Tibial artery (tissue), 4 donors: ENCODE measurements at regions not wholly inside any gene's neighbourhood (a gene's known extent, or its start where the extent isn't known, plus 50 kb on each side); places are given as distances from the start of the nearest gene placed in this dataset.

Experiments
- DNase-seq, 2 donors: peaks; one replicate each; pipeline ENCODE4 v3.0.0-alpha.2; 2019
- H3K27ac ChIP-seq, 2 donors: fragments of 200-600 bp; sonication (generic) in 1 of 2; 1 replicate in 1 of 2; 2 replicates in 1 of 2; pipeline ENCODE4 v1.5.1; 2018 to 2019; ENCODE audit warnings: mild to moderate bottlenecking in 1 of 2
- H3K27me3 ChIP-seq, 2 donors: fragments of 200-600 bp; sonication (generic) in 1 of 2; one replicate each; pipeline versions ENCODE4 v1.5.1 to v1.6.0; 2016 to 2019
- H3K36me3 ChIP-seq, 3 donors: fragments of 200-600 bp; sonication (generic) in 2 of 3; one replicate each; pipeline ENCODE4 v1.5.1; 2016 to 2019; ENCODE audit warnings: mild to moderate bottlenecking in 2 of 3
- H3K4me1 ChIP-seq, 4 donors: fragments of 200-600 bp; sonication (generic) in 2 of 4; 1 replicate in 3 of 4; 2 replicates in 1 of 4; pipeline ENCODE4 v1.5.1; 2016 to 2019
- H3K4me3 ChIP-seq, 2 donors: fragments of 200-600 bp; sonication (generic) in 1 of 2; 1 replicate in 1 of 2; 2 replicates in 1 of 2; pipeline ENCODE4 v1.5.1; 2018 to 2019; ENCODE audit warnings: mild to moderate bottlenecking in 2 of 2
- H3K9me3 ChIP-seq, 3 donors: fragments of 200-600 bp; sonication (generic) in 1 of 3; one replicate each; pipeline ENCODE4 v1.5.1; 2016 to 2019
- intact Hi-C: fragments of 100-400 bp; cut with DNase I; formaldehyde crosslinking; loops from one replicate; pipeline ENCODE4 v1.15.0; 2023; ENCODE audit warnings: low total_unique reads
- TF ChIP-seq, protein P1 (sequence below), 2 experiments: fragments of 200-600 bp in 1 of 2; fragments of 450-650 bp in 1 of 2; IDR thresholded peaks; one replicate each; pipeline ENCODE4 v1.5.1; 2017 to 2019; ENCODE audit warnings: antibody characterized with exemption in 2 of 2, mild to moderate bottlenecking in 1 of 2, moderate library complexity in 1 of 2

DNA sequence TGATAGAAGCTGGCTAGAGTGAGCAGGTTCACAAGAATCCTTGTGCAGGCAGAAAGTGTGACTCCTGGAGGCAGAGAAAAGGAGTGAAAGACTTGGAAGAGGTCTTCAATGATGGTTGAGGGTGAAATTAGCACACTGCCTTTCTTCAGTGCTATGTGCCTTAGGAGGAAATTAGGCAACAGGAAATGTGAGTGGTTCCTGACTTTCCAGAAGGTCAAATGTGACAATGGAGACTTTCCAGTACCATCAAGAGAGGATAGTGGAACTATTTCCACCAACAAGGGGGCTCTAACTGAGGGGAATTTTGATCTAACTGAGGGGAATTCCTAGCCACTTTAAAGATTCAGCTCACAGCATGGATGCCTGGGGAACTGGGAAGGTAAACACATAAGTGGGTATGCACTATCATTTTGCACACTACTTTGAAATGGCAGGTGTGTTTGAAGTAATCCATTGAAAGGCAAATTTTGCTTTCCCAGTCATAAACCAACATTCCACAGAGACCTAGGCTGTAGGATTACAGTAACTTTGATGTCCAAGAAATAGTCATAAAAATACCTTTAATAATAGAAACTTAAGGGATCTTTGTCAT lies 90.0 kb downstream of the PERP start:
- no peak for DNase-seq
- Histone ChIP-seq H3K27me3 (no peaks in the 10 kb centered on the region), H3K9me3 (no peaks in the 10 kb centered on the region), H3K36me3 (no peaks in the 10 kb centered on the region), H3K27ac (no peak overlapping the region), H3K4me1 (no peaks in the 10 kb centered on the region), H3K4me3 (no peak overlapping the region)
- intact Hi-C loops: loop anchor here (10.0 kb wide), 1 partner anchor 68 kb away; no protein-coding TSS in a partner anchor
- TF ChIP-seq, protein P1, sequence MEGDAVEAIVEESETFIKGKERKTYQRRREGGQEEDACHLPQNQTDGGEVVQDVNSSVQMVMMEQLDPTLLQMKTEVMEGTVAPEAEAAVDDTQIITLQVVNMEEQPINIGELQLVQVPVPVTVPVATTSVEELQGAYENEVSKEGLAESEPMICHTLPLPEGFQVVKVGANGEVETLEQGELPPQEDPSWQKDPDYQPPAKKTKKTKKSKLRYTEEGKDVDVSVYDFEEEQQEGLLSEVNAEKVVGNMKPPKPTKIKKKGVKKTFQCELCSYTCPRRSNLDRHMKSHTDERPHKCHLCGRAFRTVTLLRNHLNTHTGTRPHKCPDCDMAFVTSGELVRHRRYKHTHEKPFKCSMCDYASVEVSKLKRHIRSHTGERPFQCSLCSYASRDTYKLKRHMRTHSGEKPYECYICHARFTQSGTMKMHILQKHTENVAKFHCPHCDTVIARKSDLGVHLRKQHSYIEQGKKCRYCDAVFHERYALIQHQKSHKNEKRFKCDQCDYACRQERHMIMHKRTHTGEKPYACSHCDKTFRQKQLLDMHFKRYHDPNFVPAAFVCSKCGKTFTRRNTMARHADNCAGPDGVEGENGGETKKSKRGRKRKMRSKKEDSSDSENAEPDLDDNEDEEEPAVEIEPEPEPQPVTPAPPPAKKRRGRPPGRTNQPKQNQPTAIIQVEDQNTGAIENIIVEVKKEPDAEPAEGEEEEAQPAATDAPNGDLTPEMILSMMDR (IDR thresholded peaks at IDR 0.05): no peak

DNA sequence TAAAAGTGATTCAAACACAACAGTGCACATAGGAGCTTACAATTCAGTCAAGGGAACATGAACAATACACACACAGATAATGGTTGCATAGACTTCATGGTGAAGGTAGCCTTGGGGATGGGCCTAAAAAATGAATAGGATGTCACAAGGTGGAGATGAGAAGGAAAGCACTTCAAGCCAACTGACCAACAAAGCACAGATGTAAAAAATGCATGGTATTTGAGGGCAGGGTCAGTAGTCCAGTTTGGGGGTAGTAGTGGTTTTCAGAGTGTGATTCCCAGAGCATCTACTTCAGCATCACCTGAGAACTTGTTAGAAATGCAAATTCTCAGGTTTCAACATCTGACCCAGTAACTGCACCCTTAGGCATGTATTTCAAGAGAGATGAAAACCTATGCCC lies 88.9 kb downstream of the PERP start:
- intact Hi-C loops: loop anchor here (10.0 kb wide), 1 partner anchor 67 kb away; no protein-coding TSS in a partner anchor
- no peaks in the 10 kb centered on the region for H3K36me3 ChIP-seq
- TF ChIP-seq, protein P1 (IDR thresholded peaks at IDR 0.05): no peak
- H3K9me3 ChIP-seq: no peaks in the 10 kb centered on the region
- no peaks in the 10 kb centered on the region for H3K4me1 ChIP-seq
- no peaks in the 10 kb centered on the region for H3K27me3 ChIP-seq
- no peak for DNase-seq
- no peak overlapping the region for H3K27ac ChIP-seq
- H3K4me3 ChIP-seq: no peak overlapping the region

DNA sequence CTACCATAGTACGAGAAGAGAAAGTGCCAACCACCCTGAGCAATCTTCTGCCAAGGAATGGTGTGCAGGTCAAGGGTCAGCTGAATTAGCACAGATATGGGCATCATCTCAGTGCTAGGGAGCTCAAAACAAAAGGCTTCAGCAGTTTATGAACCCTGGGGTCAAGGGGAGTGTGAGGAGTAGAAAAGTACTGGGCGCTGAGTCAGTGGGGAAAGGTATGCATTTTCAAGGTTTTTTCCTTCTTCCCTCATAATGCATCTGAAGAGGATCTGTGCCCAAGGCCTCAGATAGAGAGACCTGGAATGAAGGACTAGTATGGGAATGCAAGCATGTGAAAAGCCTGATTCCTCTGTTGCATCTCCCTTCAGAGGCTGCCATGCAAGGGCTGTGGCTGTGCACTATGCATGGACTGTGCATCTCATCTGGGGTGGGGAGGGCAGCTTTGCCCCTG lies 81.7 kb downstream of the PERP start:
- no peaks in the 10 kb centered on the region for H3K36me3 ChIP-seq
- intact Hi-C loops: no loop called here
- no peaks in the 10 kb centered on the region for H3K9me3 ChIP-seq
- H3K27ac ChIP-seq: no peak overlapping the region
- no peak for DNase-seq
- TF ChIP-seq, protein P1 (IDR thresholded peaks at IDR 0.05): no peak
- H3K4me3 ChIP-seq: no peak overlapping the region
- no peaks in the 10 kb centered on the region for H3K27me3 ChIP-seq
- H3K4me1 ChIP-seq: no peaks in the 10 kb centered on the region

DNA sequence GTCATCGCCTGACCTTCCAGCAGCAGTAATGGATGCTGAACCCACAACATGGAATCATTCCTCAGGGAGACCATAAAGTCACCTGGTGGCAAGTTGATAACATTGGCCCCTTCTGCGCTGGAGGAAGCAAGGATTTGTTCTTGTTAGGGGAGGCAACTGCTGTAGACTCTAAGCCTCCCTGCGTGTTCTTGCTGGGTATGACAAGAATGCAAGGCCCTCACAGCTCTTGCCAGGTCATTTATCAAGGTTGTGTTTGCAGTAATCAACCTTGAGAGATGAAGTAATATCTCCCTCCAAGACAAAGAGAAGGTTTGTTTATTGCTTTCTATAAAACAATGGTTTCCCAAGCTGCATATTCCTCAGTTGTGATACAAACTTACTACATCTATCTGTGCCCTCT lies 80.9 kb downstream of the PERP start:
- no peak for DNase-seq
- Histone ChIP-seq H3K4me3 (no peak overlapping the region), H3K27me3 (no peaks in the 10 kb centered on the region), H3K36me3 (no peaks in the 10 kb centered on the region), H3K27ac (no peak overlapping the region), H3K9me3 (no peaks in the 10 kb centered on the region), H3K4me1 (no peaks in the 10 kb centered on the region)
- TF ChIP-seq, protein P1 (IDR thresholded peaks at IDR 0.05): no peak
- intact Hi-C loops: no loop called here

DNA sequence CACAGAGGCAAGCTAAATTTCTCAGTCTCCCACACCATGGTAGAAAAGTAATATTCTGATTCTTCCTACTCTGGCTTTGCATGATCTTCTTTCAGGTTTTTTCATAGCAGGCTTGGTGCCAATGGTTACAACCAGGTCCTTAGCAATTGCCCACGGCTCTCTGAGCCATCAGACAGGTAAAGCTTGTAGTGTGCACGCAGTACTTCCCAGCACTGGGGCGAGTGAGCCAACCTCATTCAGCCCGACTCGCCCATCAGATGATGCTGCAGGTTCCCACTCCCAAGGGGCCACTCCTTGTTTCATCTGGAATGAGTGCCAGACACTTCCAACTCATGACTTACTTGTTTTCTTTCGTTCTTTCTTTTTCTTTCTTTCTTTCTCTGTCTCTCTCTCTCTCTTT lies 78.3 kb downstream of the PERP start:
- DNase-seq: no peak

More for the DNA sequence above, 78.3 kb downstream of the PERP start:
- H3K27me3 ChIP-seq: no peaks in the 10 kb centered on the region
- H3K4me3 ChIP-seq: no peak overlapping the region
- H3K9me3 ChIP-seq: no peaks in the 10 kb centered on the region
- no peaks in the 10 kb centered on the region for H3K36me3 ChIP-seq
- no peaks in the 10 kb centered on the region for H3K4me1 ChIP-seq
- intact Hi-C loops: no loop called here
- H3K27ac ChIP-seq: no peak overlapping the region
- TF ChIP-seq, protein P1 (IDR thresholded peaks at IDR 0.05): no peak
